ENCODE measurements at regions not wholly inside any gene's neighbourhood (a gene's known extent, or its start where the extent isn't known, plus 50 kb on each side); places are given as distances from the start of the nearest gene placed in this dataset.
"Not testable (repeated sequence)": the region's sequence is repeated elsewhere in the genome, so short reads cannot be mapped to it uniquely, and the experiment has no call there.

DNA sequence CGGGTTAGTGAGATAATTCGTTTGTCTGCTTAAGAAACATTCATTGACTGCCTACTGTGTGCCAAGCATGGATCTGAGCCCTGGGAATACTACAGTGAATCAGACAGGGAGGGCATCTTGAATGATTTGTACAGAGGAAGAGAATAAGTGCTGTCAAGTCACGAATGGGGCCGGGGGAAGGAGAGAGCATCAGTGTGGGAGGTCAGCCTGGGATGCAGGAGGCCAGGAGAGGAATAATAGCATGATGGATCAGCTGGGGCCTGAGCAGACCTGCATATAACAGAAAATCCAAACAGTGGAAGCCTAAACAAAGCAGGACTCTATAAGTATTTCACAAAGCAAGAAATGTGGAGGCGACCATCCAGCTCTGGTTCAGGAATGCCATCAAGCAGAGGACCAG is 55.4 kb upstream of the PAX8 start:
- H3K4me3 ChIP-seq = no peak overlapping the region
- H3K36me3 ChIP-seq = no peaks in the 10 kb centered on the region
- no peaks in the 10 kb centered on the region for H3K27me3 ChIP-seq (replicated peaks; ENCODE audit: insufficient read depth)
- H3K9me3 ChIP-seq = no peaks in the 10 kb centered on the region
- no peaks in the 10 kb centered on the region for H3K4me1 ChIP-seq (ENCODE audit: control insufficient read depth in 1 of 2, low read depth in 2 of 2)
- DNase-seq (ENCODE audit: low spot score) (no peak), ATAC-seq (ENCODE audit: insufficient number of reproducible peaks, low FRiP score, low read depth) (no peak)
- TF ChIP-seq, protein P1, sequence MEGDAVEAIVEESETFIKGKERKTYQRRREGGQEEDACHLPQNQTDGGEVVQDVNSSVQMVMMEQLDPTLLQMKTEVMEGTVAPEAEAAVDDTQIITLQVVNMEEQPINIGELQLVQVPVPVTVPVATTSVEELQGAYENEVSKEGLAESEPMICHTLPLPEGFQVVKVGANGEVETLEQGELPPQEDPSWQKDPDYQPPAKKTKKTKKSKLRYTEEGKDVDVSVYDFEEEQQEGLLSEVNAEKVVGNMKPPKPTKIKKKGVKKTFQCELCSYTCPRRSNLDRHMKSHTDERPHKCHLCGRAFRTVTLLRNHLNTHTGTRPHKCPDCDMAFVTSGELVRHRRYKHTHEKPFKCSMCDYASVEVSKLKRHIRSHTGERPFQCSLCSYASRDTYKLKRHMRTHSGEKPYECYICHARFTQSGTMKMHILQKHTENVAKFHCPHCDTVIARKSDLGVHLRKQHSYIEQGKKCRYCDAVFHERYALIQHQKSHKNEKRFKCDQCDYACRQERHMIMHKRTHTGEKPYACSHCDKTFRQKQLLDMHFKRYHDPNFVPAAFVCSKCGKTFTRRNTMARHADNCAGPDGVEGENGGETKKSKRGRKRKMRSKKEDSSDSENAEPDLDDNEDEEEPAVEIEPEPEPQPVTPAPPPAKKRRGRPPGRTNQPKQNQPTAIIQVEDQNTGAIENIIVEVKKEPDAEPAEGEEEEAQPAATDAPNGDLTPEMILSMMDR (IDR thresholded peaks at IDR 0.05) = no peak
- no peak overlapping the region for H3K27ac ChIP-seq

DNA sequence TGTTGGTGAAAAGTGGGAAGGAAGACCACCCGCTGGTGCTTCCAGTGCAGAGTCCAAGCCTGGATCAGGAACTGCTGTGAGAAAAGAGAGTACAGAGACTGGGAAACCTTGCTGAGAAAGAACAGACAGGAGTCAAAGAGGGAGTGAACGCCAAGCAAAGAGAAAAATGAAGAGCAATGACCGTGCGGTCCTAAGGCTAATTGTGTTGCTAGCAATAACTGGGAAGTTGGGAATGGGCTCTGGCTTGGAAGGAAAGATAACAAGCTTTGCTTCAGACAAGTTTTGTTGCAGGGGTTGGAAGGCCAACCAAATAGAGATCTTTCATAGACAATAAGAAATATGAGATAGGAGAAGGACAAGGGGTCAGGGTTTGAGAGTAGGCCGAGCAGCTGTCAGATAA is 55.0 kb upstream of the PAX8 start:
- not testable (repeated sequence) for H3K27me3 ChIP-seq (replicated peaks; ENCODE audit: insufficient read depth); H3K36me3 ChIP-seq; H3K27ac ChIP-seq; H3K4me1 ChIP-seq (ENCODE audit: control insufficient read depth in 1 of 2, low read depth in 2 of 2); DNase-seq (ENCODE audit: low spot score); ATAC-seq (ENCODE audit: insufficient number of reproducible peaks, low FRiP score, low read depth); H3K9me3 ChIP-seq; H3K4me3 ChIP-seq

DNA sequence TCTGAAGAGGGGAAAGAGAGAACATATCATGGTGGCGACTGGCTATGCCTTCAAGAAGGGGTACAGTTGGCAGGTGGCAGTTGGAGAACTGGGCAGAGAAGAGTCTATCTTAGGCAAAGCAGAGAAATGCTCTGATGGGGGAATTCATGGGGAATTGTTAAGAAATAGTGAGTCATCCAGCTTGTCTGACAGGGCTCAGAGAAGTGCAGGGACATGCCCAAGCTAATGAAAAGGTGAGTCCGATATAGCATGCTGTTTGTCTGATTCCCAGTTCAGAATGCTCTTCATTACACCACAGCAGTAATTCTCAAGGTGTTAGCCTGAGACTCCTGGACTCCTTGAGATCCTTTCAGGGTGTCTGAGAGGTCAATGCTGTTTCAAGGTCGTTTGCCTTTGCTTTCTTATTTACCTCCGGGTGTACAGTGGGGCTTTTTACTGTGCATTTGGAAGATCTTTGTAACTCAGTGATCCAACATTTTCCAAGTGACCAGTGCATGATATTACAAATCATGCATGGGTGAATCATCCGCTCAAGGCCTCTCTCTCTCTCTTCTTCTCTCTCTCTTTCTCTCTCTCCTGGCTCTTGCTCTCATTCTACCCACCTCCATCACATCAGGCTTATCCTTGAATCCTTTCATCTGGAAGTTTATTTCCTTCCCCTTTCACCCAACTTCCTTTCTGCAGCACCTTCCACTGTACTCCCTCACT is 51.5 kb upstream of the PAX8 start:
- not testable (repeated sequence) for DNase-seq (ENCODE audit: low spot score); H3K36me3 ChIP-seq; H3K9me3 ChIP-seq; ATAC-seq (ENCODE audit: insufficient number of reproducible peaks, low FRiP score, low read depth); H3K27me3 ChIP-seq (replicated peaks; ENCODE audit: insufficient read depth); H3K4me3 ChIP-seq; H3K4me1 ChIP-seq (ENCODE audit: control insufficient read depth in 1 of 2, low read depth in 2 of 2); H3K27ac ChIP-seq

DNA sequence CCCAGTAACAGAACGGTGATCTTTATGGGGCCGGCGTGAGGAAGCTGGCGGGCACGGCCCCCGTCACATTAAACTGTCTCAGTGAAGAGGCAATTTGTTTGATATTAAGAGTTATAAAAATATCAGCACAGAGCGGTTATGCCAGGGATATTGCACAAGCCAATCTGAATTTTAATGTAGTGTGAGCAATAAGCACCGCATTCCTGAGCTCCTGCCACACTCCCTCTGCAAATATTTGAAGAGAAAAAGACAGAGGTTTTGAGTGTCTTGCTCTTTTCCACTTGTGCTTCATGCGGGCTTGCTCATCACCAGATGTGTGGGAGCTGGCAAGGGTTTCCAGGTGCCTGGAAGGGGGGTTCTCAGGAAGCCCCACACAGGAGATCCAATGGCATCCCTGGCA is 50.3 kb upstream of the PAX8 start:
- not testable (repeated sequence) for H3K9me3 ChIP-seq; ATAC-seq (ENCODE audit: insufficient number of reproducible peaks, low FRiP score, low read depth); H3K27ac ChIP-seq; H3K27me3 ChIP-seq (replicated peaks; ENCODE audit: insufficient read depth); H3K4me3 ChIP-seq; DNase-seq (ENCODE audit: low spot score); H3K36me3 ChIP-seq
- peaks cover 0 to 13% of the 10 kb centered on the region in 2 donors for H3K4me1 ChIP-seq (ENCODE audit: control insufficient read depth in 1 of 2, low read depth in 2 of 2)

DNA sequence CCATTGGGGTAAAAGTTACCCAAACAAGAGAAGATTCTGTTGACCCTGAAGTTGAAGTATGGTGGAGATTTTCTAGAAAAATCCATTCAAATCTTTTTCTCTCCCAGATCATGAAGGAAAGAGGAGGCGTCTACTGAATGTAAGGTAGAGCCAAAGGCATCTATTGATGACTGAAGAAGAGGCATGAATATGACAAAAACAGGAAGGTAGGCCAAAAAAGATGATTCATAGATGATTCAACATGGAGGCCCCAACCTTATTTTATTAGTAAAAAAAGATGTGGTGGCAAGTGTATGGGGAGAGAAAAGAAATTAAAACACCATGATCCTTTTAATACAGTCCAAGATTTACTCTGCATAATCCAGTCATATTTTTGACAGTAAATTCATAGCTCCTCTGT is 49.9 kb upstream of the PAX8 start:
- DNase-seq (ENCODE audit: low spot score); H3K27ac ChIP-seq: not testable (repeated sequence)

More for the DNA sequence above, 49.9 kb upstream of the PAX8 start:
- H3K27me3 ChIP-seq (replicated peaks; ENCODE audit: insufficient read depth); H3K9me3 ChIP-seq; H3K36me3 ChIP-seq; ATAC-seq (ENCODE audit: insufficient number of reproducible peaks, low FRiP score, low read depth); H3K4me3 ChIP-seq: not testable (repeated sequence)
- peaks cover 0 to 13% of the 10 kb centered on the region in 2 donors for H3K4me1 ChIP-seq (ENCODE audit: control insufficient read depth in 1 of 2, low read depth in 2 of 2)

Data from thoracic aorta (tissue), 2 donors.